GM04503 (cell line): ENCODE measurements at regions not wholly inside any gene's neighbourhood (a gene's known extent, or its start where the extent isn't known, plus 50 kb on each side); places are given as distances from the start of the nearest gene placed in this dataset.

ENCODE experiments used
- DNase-seq: peaks from one replicate; pipeline ENCODE4 v3.0.0-alpha.2; 2012; ENCODE audit warnings: low read depth

DNA sequence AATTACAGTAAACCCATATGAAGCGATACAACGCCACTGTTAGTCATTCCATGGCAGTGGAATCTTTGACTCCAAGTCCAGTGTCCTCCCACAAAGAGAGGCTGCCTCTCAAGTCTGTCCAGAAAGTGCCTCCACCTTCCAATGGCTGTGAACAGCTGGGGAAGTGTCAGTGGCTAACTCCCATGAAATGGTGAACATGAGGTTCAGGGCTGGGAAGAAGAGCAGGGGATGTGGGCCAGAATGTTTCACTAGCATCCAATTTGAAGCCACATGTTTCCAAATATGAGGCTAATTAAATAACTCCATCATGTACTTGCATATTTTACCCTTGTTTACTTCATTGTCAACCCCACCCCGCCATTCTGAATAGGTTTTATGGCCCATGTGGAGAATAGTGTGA is 53.1 kb upstream of the CHST15 start:
- DNase-seq: no peak

- peak; percentile 33 for DNase-seq
These were observed 51.9 kb upstream of the CHST15 start for GRCh38 chr10:124145109-124145870.

DNA sequence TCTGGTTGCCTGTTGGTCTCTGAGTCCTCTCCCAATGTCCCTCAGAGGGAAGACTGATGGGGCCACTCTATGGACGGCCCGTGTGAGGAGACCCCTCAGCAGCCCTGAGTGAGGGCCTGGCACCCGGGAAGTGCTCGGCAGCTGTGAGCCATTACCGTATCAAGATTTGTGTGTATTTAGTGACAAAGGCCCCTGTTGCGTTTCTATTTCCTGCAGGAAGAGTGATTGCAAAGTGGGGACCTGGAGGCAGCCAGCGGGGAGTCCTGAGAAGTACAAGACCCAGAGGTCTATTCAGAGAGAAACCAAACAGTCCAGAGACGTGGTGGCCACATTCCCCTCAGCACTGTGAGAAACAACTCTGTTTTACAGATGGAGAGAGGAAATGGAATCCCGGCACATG is 51.1 kb upstream of the CHST15 start:
- DNase-seq: no peak

DNA sequence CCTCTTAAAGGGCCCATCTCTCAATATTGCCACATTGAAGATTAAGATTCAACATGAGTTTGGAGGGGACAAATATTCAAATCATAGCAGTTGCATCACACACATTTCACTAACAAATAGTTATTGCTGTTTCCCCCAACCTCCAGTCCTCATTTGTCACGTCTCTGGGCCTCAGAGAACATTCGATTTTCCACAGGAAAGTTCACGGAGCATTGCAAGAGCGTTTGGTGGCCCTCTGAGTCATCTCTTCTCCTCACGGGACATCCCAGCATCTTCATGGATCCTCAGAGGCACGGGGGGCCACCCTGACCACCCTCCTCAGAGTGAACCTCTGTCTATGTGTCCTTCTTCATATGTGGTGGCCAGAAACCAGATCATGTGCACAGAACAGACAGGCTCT is 50.3 kb upstream of the CHST15 start:
- no peak for DNase-seq
